Mucosa of stomach (tissue), 1 donor: ENCODE measurements at regions not wholly inside any gene's neighbourhood (a gene's known extent, or its start where the extent isn't known, plus 50 kb on each side); places are given as distances from the start of the nearest gene placed in this dataset.

Source experiments
- H3K27me3 ChIP-seq: one replicate; pipeline ENCODE4 v1.7.0; 2013; ENCODE audit warnings: mild to moderate bottlenecking, low read length; ENCODE audit not compliant: control insufficient read depth, insufficient read depth
- H3K36me3 ChIP-seq: one replicate; pipeline ENCODE4 v1.7.0; 2013; ENCODE audit warnings: low read length; ENCODE audit not compliant: control insufficient read depth, insufficient read depth
- H3K4me1 ChIP-seq: one replicate; pipeline ENCODE4 v1.7.0; 2013; ENCODE audit warnings: mild to moderate bottlenecking, low read length; ENCODE audit not compliant: control insufficient read depth, insufficient read depth
- H3K4me3 ChIP-seq: one replicate; pipeline ENCODE4 v1.7.0; 2013; ENCODE audit warnings: low read length
- H3K9ac ChIP-seq: one replicate; pipeline ENCODE4 v1.7.0; 2013; ENCODE audit warnings: mild to moderate bottlenecking, low read length, moderate library complexity
- H3K9me3 ChIP-seq: one replicate; pipeline ENCODE4 v1.7.0; 2013; ENCODE audit warnings: mild to moderate bottlenecking, low read length, moderate library complexity; ENCODE audit not compliant: control insufficient read depth
- donor health status: Pancreatic carcinoma.

- Histone ChIP-seq H3K4me3 (no peak overlapping the region), H3K9me3 (no peaks in the 10 kb centered on the region), H3K9ac (no peak overlapping the region), H3K4me1 (no peaks in the 10 kb centered on the region), H3K27me3 (no peaks in the 10 kb centered on the region), H3K36me3 (no peaks in the 10 kb centered on the region)
Observed at GRCh38 chr10:3404381-3404780, 231.8 kb upstream of the PITRM1 start.

- Histone ChIP-seq H3K9ac (no peak overlapping the region), H3K27me3 (no peaks in the 10 kb centered on the region), H3K9me3 (no peaks in the 10 kb centered on the region), H3K36me3 (no peaks in the 10 kb centered on the region), H3K4me3 (no peak overlapping the region), H3K4me1 (no peaks in the 10 kb centered on the region)
Observed at GRCh38 chr10:3402187-3402751, 229.7 kb upstream of the PITRM1 start.

GRCh38 chr10:3401491-3401938, 228.9 kb upstream of the PITRM1 start:
- H3K4me3 ChIP-seq = no peak overlapping the region
- H3K9ac ChIP-seq = no peak overlapping the region
- H3K27me3 ChIP-seq = no peaks in the 10 kb centered on the region
- no peaks in the 10 kb centered on the region for H3K36me3 ChIP-seq
- no peaks in the 10 kb centered on the region for H3K9me3 ChIP-seq
- no peaks in the 10 kb centered on the region for H3K4me1 ChIP-seq

GRCh38 chr10:3400348-3400747, 227.8 kb upstream of the PITRM1 start:
- no peak overlapping the region for H3K9ac ChIP-seq
- H3K4me1 ChIP-seq = no peaks in the 10 kb centered on the region
- no peak overlapping the region for H3K4me3 ChIP-seq
- H3K36me3 ChIP-seq = no peaks in the 10 kb centered on the region
- H3K9me3 ChIP-seq = no peaks in the 10 kb centered on the region
- no peaks in the 10 kb centered on the region for H3K27me3 ChIP-seq

- Histone ChIP-seq H3K9me3 (peaks cover 2% of the 10 kb centered on the region), H3K9ac (no peak overlapping the region), H3K27me3 (no peaks in the 10 kb centered on the region), H3K4me1 (no peaks in the 10 kb centered on the region), H3K36me3 (no peaks in the 10 kb centered on the region), H3K4me3 (no peak overlapping the region)
Observed at GRCh38 chr10:3399756-3400155, 227.2 kb upstream of the PITRM1 start.

GRCh38 chr10:3398825-3399646, 226.5 kb upstream of the PITRM1 start:
- no peaks in the 10 kb centered on the region for H3K27me3 ChIP-seq
- no peaks in the 10 kb centered on the region for H3K4me1 ChIP-seq
- H3K4me3 ChIP-seq = no peak overlapping the region

GRCh38 chr10:3397846-3398245, 225.3 kb upstream of the PITRM1 start:
- H3K4me1 ChIP-seq = no peaks in the 10 kb centered on the region
- H3K4me3 ChIP-seq = no peak overlapping the region
- no peaks in the 10 kb centered on the region for H3K27me3 ChIP-seq
- H3K36me3 ChIP-seq = no peaks in the 10 kb centered on the region
- H3K9me3 ChIP-seq = peaks cover 5% of the 10 kb centered on the region
- H3K9ac ChIP-seq = no peak overlapping the region

More at GRCh38 chr10:3398825-3399646, 226.5 kb upstream of the PITRM1 start:
- Histone ChIP-seq H3K36me3 (no peaks in the 10 kb centered on the region), H3K9ac (no peak overlapping the region), H3K9me3 (peaks cover 5% of the 10 kb centered on the region)

- no peaks in the 10 kb centered on the region for H3K36me3 ChIP-seq
- H3K27me3 ChIP-seq = no peaks in the 10 kb centered on the region
- no peaks in the 10 kb centered on the region for H3K4me1 ChIP-seq
- no peak overlapping the region for H3K4me3 ChIP-seq
- H3K9me3 ChIP-seq = peaks cover 5% of the 10 kb centered on the region
- H3K9ac ChIP-seq = no peak overlapping the region
Observed at GRCh38 chr10:3397231-3397630, 224.6 kb upstream of the PITRM1 start.

- Histone ChIP-seq H3K4me1 (no peaks in the 10 kb centered on the region), H3K9ac (no peak overlapping the region), H3K36me3 (no peaks in the 10 kb centered on the region), H3K27me3 (no peaks in the 10 kb centered on the region), H3K9me3 (peaks cover 5% of the 10 kb centered on the region), H3K4me3 (no peak overlapping the region)
Observed at GRCh38 chr10:3396116-3396515, 223.5 kb upstream of the PITRM1 start.

GRCh38 chr10:3395458-3395861, 222.9 kb upstream of the PITRM1 start:
- H3K4me1 ChIP-seq = no peaks in the 10 kb centered on the region
- no peak overlapping the region for H3K4me3 ChIP-seq
- no peaks in the 10 kb centered on the region for H3K36me3 ChIP-seq
- no peak overlapping the region for H3K9ac ChIP-seq
- H3K27me3 ChIP-seq = no peaks in the 10 kb centered on the region
- peaks cover 5% of the 10 kb centered on the region for H3K9me3 ChIP-seq

GRCh38 chr10:3395041-3395440, 222.5 kb upstream of the PITRM1 start:
- Histone ChIP-seq H3K9ac (no peak overlapping the region), H3K27me3 (no peaks in the 10 kb centered on the region), H3K36me3 (no peaks in the 10 kb centered on the region), H3K9me3 (peaks cover 5% of the 10 kb centered on the region), H3K4me1 (no peaks in the 10 kb centered on the region), H3K4me3 (no peak overlapping the region)

GRCh38 chr10:3393958-3394357, 221.4 kb upstream of the PITRM1 start:
- Histone ChIP-seq H3K36me3 (no peaks in the 10 kb centered on the region), H3K27me3 (no peaks in the 10 kb centered on the region), H3K9ac (no peak overlapping the region), H3K9me3 (peaks cover 5% of the 10 kb centered on the region), H3K4me3 (no peak overlapping the region), H3K4me1 (no peaks in the 10 kb centered on the region)
